Liver (tissue), 8 donors: ENCODE measurements at regions not wholly inside any gene's neighbourhood (a gene's known extent, or its start where the extent isn't known, plus 50 kb on each side); places are given as distances from the start of the nearest gene placed in this dataset.

ENCODE experiments used
- DNase-seq: peaks from one replicate; pipeline ENCODE4 v3.0.0-alpha.2; 2017; ENCODE audit warnings: low spot score
- H3K27ac ChIP-seq, 2 donors: one replicate each; pipeline ENCODE4 v1.7.0; 2013; ENCODE audit warnings: inconsistent platforms in 2 of 2, low read length in 2 of 2, control low read depth in 1 of 2, low read depth in 1 of 2, mild to moderate bottlenecking in 1 of 2
- H3K27me3 ChIP-seq, 4 donors: one replicate each; pipeline versions ENCODE4 v1.6.1 to v1.7.0; 2013; ENCODE audit warnings: low read length in 3 of 4, inconsistent platforms in 1 of 4, mild to moderate bottlenecking in 1 of 4, moderate library complexity in 1 of 4; ENCODE audit not compliant: control insufficient read depth in 4 of 4, insufficient read depth in 4 of 4
- H3K36me3 ChIP-seq, 4 donors: one replicate each; pipeline versions ENCODE4 v1.6.1 to v1.7.0; 2013; ENCODE audit warnings: low read length in 3 of 4, mild to moderate bottlenecking in 3 of 4, low read depth in 1 of 4, moderate library complexity in 1 of 4; ENCODE audit not compliant: control insufficient read depth in 4 of 4, insufficient read depth in 3 of 4
- H3K4me1 ChIP-seq, 4 donors: one replicate each; pipeline versions ENCODE4 v1.6.1 to v1.7.0; 2013; ENCODE audit warnings: low read length in 3 of 4, mild to moderate bottlenecking in 3 of 4, moderate library complexity in 1 of 4; ENCODE audit not compliant: control insufficient read depth in 4 of 4, insufficient read depth in 4 of 4
- H3K4me3 ChIP-seq, 3 donors: one replicate each; pipeline versions ENCODE4 v1.6.1 to v1.7.0; 2013; ENCODE audit warnings: low read length in 3 of 3, control low read depth in 1 of 3, low read depth in 1 of 3, mild to moderate bottlenecking in 1 of 3
- H3K9ac ChIP-seq, 2 donors: one replicate each; pipeline ENCODE4 v1.7.0; 2013; ENCODE audit warnings: low read length in 2 of 2, mild to moderate bottlenecking in 2 of 2, moderate library complexity in 2 of 2, control low read depth in 1 of 2, low read depth in 1 of 2
- H3K9me3 ChIP-seq, 4 donors: one replicate each; pipeline versions ENCODE4 v1.6.1 to v1.7.0; 2013; ENCODE audit warnings: low read length in 3 of 4; ENCODE audit not compliant: control insufficient read depth in 4 of 4
- EGR1 ChIP-seq, 2 donors: IDR thresholded peaks; 2 replicates each; pipeline ENCODE4 v1.6.1; 2016 to 2018; ENCODE audit warnings: antibody characterized with exemption in 2 of 2, low read depth in 2 of 2
- FOXA1 ChIP-seq: IDR thresholded peaks from 2 replicates; pipeline ENCODE4 v1.6.1; 2016; ENCODE audit warnings: antibody characterized with exemption
- FOXA2 ChIP-seq: IDR thresholded peaks from 2 replicates; pipeline ENCODE4 v1.6.1; 2016; ENCODE audit warnings: antibody characterized with exemption
- GABPA ChIP-seq, 2 donors: IDR thresholded peaks in 1 of 2; conservative IDR thresholded peaks in 1 of 2; 2 replicates each; pipeline ENCODE4 v1.6.1; 2016; ENCODE audit warnings: antibody characterized with exemption in 2 of 2, mild to moderate bottlenecking in 1 of 2, moderate library complexity in 1 of 2
- HNF4A ChIP-seq, 2 donors: conservative IDR thresholded peaks; 2 replicates each; pipeline ENCODE4 v1.6.1; 2016; ENCODE audit warnings: antibody characterized with exemption in 2 of 2, mild to moderate bottlenecking in 2 of 2
- HNF4G ChIP-seq: IDR thresholded peaks from 2 replicates; pipeline ENCODE4 v1.6.1; 2016; ENCODE audit warnings: antibody characterized with exemption
- JUND ChIP-seq, 2 donors: IDR thresholded peaks; 2 replicates each; pipeline ENCODE4 v1.6.1; 2016; ENCODE audit warnings: antibody characterized with exemption in 2 of 2
- NR2F2 ChIP-seq: IDR thresholded peaks from 2 replicates; pipeline ENCODE4 v1.6.1; 2016; ENCODE audit warnings: antibody characterized with exemption
- RAD21 ChIP-seq, 2 donors: IDR thresholded peaks; 2 replicates each; pipeline ENCODE4 v1.6.1; 2016; ENCODE audit warnings: antibody characterized with exemption in 2 of 2, mild to moderate bottlenecking in 2 of 2
- RXRA ChIP-seq, 2 donors: IDR thresholded peaks; 2 replicates each; pipeline ENCODE4 v1.6.1; 2017 to 2018; ENCODE audit warnings: antibody characterized with exemption in 2 of 2, mild to moderate bottlenecking in 1 of 2
- SP1 ChIP-seq: IDR thresholded peaks from 2 replicates; pipeline ENCODE4 v1.6.1; 2018; ENCODE audit warnings: antibody characterized with exemption, mild to moderate bottlenecking
- TAF1 ChIP-seq: conservative IDR thresholded peaks from 2 replicates; pipeline ENCODE4 v1.6.1; 2016; ENCODE audit warnings: antibody characterized with exemption, mild to moderate bottlenecking
- YY1 ChIP-seq: IDR thresholded peaks from 2 replicates; pipeline ENCODE4 v1.6.1; 2016; ENCODE audit warnings: antibody characterized with exemption, mild to moderate bottlenecking
- WGBS: extraction: QIAGEN DNeasy Blood & Tissue Kit; methylation state at CpG from one replicate; pipeline ENCODE4 v1.1.7; 2013; 5-methylcytosine and 5-hydroxymethylcytosine counted together
- TF ChIP-seq, protein P1 (sequence below): IDR thresholded peaks from 2 replicates; pipeline ENCODE4 v1.6.1; 2016; ENCODE audit warnings: antibody characterized with exemption, mild to moderate bottlenecking
- TF ChIP-seq, protein P2 (sequence below): IDR thresholded peaks from 2 replicates; pipeline ENCODE4 v1.6.1; 2016; ENCODE audit warnings: antibody characterized with exemption
- TF ChIP-seq, protein P3 (sequence below): IDR thresholded peaks from 2 replicates; pipeline ENCODE4 v1.6.1; 2016; ENCODE audit warnings: antibody characterized with exemption
- TF ChIP-seq, protein P4 (sequence below): fragments of 150-350 bp; IDR thresholded peaks from 2 replicates; pipeline ENCODE4 v1.5.1; 2017; ENCODE audit warnings: improper control_type of control experiment, low read depth, low read length; ENCODE audit not compliant: missing input control
- TF ChIP-seq, protein P5 (sequence below): IDR thresholded peaks from 2 replicates; pipeline ENCODE4 v1.6.1; 2016; ENCODE audit warnings: antibody characterized with exemption
- donor health status: healthy.
- donor health status: healthy.
- donor health status: healthy.
- donor health status: healthy.
- donor health status: healthy.

DNA sequence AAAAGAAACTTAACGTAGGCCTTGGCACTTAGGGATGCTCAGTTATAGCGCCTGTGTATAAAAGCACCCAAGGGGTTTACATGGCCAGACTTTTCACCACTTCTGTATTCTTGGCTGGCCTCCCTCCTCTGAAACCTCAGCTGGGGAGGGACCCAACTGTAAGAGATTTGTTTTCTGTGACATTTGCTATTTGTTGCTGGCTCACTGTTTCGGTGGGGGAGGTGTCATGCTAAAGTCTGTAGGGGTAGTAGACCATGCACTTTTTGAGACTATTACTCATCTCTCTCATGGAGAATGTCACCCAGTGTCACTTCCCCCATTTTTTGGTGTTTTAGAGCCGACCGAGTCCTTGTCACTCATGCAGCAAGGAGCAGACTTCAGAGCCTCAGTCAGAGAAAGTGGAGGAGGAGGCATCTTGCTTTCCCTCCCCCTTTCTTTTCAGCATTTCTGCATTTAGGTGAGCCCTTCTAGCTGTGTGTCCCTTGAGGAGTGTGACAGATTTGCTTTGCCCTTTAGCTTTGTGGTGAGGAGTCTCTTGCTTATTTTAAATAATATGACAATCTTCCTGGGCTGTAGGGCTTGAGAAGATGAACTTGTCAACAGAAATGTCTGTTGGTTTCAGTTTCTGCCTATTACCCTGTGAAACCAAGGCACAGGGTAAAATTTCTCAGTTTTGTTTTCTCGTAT lies 160.1 kb downstream of the FASLG start:
- no peak overlapping the region for H3K27ac ChIP-seq
- no peak for TF ChIP-seq HNF4A (conservative IDR thresholded peaks at IDR 0.05)
- TF ChIP-seq TAF1 = no peak
- no peak for TF ChIP-seq RAD21 (IDR thresholded peaks at IDR 0.05)
- no peak for TF ChIP-seq GABPA (IDR thresholded peaks at IDR 0.05 in 1 of 2, conservative IDR thresholded peaks at IDR 0.05 in 1 of 2)
- TF ChIP-seq SP1 = no peak
- no peak for DNase-seq
- 78% methylated on average over 6 of the region's 6 CpGs for WGBS
- no peaks in the 10 kb centered on the region for H3K27me3 ChIP-seq
- H3K36me3 ChIP-seq = no peaks in the 10 kb centered on the region
- no peaks in the 10 kb centered on the region for H3K9me3 ChIP-seq
- no peak overlapping the region for H3K9ac ChIP-seq
- no peak overlapping the region for H3K4me3 ChIP-seq
- no peaks in the 10 kb centered on the region for H3K4me1 ChIP-seq

DNA sequence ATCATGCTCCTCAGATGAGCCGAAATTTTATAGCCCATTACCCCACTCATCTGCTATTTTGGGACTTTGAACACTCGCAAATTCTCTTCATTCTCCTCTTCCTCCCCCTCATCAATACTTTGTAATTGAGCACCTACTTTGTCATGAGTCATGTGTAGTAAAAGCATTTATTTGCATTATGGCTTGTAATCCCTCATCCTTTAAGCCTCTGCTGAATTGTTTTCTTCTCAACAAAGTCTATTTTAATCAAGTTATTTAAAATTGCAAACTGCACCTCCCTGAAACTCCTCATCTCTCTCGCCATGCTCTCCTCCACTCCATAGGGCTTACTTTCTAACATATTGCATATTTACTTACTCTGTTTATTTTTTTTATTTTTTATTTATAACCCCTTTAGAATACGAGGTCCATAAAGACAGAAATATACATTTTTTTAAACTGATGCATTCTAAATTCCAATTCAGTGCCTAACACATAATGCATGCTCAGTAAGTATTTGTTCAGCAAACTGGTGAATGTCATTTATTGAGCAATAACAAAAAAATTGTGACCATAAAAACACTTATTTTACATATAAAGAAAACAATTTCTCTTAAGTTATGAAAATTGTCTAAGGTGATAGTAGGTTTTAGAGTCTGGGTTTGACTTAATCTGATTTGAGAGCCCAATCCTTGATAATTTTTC lies 161.7 kb downstream of the FASLG start:
- H3K36me3 ChIP-seq = no peaks in the 10 kb centered on the region
- 91% methylated on average over 4 of the region's 4 CpGs for WGBS
- H3K4me3 ChIP-seq = no peak overlapping the region
- no peak for TF ChIP-seq JUND (IDR thresholded peaks at IDR 0.05)
- TF ChIP-seq, protein P1, sequence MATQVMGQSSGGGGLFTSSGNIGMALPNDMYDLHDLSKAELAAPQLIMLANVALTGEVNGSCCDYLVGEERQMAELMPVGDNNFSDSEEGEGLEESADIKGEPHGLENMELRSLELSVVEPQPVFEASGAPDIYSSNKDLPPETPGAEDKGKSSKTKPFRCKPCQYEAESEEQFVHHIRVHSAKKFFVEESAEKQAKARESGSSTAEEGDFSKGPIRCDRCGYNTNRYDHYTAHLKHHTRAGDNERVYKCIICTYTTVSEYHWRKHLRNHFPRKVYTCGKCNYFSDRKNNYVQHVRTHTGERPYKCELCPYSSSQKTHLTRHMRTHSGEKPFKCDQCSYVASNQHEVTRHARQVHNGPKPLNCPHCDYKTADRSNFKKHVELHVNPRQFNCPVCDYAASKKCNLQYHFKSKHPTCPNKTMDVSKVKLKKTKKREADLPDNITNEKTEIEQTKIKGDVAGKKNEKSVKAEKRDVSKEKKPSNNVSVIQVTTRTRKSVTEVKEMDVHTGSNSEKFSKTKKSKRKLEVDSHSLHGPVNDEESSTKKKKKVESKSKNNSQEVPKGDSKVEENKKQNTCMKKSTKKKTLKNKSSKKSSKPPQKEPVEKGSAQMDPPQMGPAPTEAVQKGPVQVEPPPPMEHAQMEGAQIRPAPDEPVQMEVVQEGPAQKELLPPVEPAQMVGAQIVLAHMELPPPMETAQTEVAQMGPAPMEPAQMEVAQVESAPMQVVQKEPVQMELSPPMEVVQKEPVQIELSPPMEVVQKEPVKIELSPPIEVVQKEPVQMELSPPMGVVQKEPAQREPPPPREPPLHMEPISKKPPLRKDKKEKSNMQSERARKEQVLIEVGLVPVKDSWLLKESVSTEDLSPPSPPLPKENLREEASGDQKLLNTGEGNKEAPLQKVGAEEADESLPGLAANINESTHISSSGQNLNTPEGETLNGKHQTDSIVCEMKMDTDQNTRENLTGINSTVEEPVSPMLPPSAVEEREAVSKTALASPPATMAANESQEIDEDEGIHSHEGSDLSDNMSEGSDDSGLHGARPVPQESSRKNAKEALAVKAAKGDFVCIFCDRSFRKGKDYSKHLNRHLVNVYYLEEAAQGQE = no peak
- TF ChIP-seq RXRA (IDR thresholded peaks at IDR 0.05) = no peak
- no peak for TF ChIP-seq TAF1
- no peak for TF ChIP-seq NR2F2
- TF ChIP-seq FOXA1 = no peak
- TF ChIP-seq, protein P2, sequence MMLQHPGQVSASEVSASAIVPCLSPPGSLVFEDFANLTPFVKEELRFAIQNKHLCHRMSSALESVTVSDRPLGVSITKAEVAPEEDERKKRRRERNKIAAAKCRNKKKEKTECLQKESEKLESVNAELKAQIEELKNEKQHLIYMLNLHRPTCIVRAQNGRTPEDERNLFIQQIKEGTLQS = no peak
- TF ChIP-seq HNF4G = no peak
- no peak for TF ChIP-seq YY1
- TF ChIP-seq, protein P3, sequence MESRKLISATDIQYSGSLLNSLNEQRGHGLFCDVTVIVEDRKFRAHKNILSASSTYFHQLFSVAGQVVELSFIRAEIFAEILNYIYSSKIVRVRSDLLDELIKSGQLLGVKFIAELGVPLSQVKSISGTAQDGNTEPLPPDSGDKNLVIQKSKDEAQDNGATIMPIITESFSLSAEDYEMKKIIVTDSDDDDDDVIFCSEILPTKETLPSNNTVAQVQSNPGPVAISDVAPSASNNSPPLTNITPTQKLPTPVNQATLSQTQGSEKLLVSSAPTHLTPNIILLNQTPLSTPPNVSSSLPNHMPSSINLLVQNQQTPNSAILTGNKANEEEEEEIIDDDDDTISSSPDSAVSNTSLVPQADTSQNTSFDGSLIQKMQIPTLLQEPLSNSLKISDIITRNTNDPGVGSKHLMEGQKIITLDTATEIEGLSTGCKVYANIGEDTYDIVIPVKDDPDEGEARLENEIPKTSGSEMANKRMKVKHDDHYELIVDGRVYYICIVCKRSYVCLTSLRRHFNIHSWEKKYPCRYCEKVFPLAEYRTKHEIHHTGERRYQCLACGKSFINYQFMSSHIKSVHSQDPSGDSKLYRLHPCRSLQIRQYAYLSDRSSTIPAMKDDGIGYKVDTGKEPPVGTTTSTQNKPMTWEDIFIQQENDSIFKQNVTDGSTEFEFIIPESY = no peak
- no peak for TF ChIP-seq SP1
- no peak for TF ChIP-seq EGR1 (IDR thresholded peaks at IDR 0.05; ENCODE audit: low read depth in 2 of 2)
- no peak for TF ChIP-seq GABPA (IDR thresholded peaks at IDR 0.05 in 1 of 2, conservative IDR thresholded peaks at IDR 0.05 in 1 of 2)
- no peak for TF ChIP-seq FOXA2
- TF ChIP-seq RAD21 (IDR thresholded peaks at IDR 0.05) = no peak
- TF ChIP-seq, protein P4, sequence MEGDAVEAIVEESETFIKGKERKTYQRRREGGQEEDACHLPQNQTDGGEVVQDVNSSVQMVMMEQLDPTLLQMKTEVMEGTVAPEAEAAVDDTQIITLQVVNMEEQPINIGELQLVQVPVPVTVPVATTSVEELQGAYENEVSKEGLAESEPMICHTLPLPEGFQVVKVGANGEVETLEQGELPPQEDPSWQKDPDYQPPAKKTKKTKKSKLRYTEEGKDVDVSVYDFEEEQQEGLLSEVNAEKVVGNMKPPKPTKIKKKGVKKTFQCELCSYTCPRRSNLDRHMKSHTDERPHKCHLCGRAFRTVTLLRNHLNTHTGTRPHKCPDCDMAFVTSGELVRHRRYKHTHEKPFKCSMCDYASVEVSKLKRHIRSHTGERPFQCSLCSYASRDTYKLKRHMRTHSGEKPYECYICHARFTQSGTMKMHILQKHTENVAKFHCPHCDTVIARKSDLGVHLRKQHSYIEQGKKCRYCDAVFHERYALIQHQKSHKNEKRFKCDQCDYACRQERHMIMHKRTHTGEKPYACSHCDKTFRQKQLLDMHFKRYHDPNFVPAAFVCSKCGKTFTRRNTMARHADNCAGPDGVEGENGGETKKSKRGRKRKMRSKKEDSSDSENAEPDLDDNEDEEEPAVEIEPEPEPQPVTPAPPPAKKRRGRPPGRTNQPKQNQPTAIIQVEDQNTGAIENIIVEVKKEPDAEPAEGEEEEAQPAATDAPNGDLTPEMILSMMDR = no peak
- TF ChIP-seq HNF4A (conservative IDR thresholded peaks at IDR 0.05) = no peak
- TF ChIP-seq, protein P5, sequence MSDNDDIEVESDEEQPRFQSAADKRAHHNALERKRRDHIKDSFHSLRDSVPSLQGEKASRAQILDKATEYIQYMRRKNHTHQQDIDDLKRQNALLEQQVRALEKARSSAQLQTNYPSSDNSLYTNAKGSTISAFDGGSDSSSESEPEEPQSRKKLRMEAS = no peak
- H3K27me3 ChIP-seq = no peaks in the 10 kb centered on the region
- DNase-seq = no peak
- H3K4me1 ChIP-seq = peaks cover 0 to 3% (median 0%) of the 10 kb centered on the region in 4 donors
- H3K9me3 ChIP-seq = no peaks in the 10 kb centered on the region
- H3K9ac ChIP-seq = no peak overlapping the region
- H3K27ac ChIP-seq = no peak overlapping the region
